HCT116 (cell line): ENCODE measurements at regions not wholly inside any gene's neighbourhood (a gene's known extent, or its start where the extent isn't known, plus 50 kb on each side); places are given as distances from the start of the nearest gene placed in this dataset.

Experiments
- ATAC-seq: fragments of 200-7000 bp; cut with Tn5 transposase; 2 replicates; pipeline ENCODE4 v1.9.1; 2020; ENCODE audit warnings: mild to moderate bottlenecking, moderate library complexity
- BruUV-seq: library from RNA; stranded (reverse); fragments of 400-500 nt; replicated peaks from 2 replicates; lab custom pipeline; 2021; lab: Mats Ljungman, UMichigan
- CTCF ChIA-PET: fragments of 300-600 bp; sonication (Branson Sonifier 250); formaldehyde crosslinking; loops from one replicate; lab custom pipeline; 2021; ENCODE audit warnings: antibody characterized with exemption; lab: Charles Lee
- POLR2A ChIA-PET: fragments of 300-600, 350-600 bp; sonication (Branson Sonifier 250); formaldehyde crosslinking; loops from one replicate; lab custom pipeline; 2021; ENCODE audit warnings: antibody characterized with exemption; lab: Charles Lee
- RAD21 ChIA-PET, 2 experiments: fragments of 300-600 bp; sonication (Branson Sonifier 250); formaldehyde crosslinking; loops; one replicate each; lab custom pipeline; 2023; ENCODE audit warnings: low total read pairs in 2 of 2; ENCODE audit not compliant: uncharacterized antibody in 2 of 2, unreplicated experiment in 2 of 2, low non-redundant PET in 1 of 2; lab: Charles Lee
- DNase-seq: peaks from one replicate; pipeline ENCODE4 v3.0.0-alpha.2; 2010; ENCODE audit warnings: low read depth, low spot score
- H2AFZ ChIP-seq: fragments of 200-600 bp; shearing (Covaris generic), sonication (generic); 2 replicates; pipeline ENCODE4 v1.6.1; 2017; ENCODE audit warnings: low read depth, mixed run types, mixed read lengths, antibody characterized with exemption, low read length; ENCODE audit not compliant: poor library complexity, severe bottlenecking
- H3K27ac ChIP-seq: 2 replicates; pipeline ENCODE4 v1.5.1; 2012; ENCODE audit warnings: low read depth, low read length
- H3K27me3 ChIP-seq: fragments of 200-600 bp; sonication (generic); 2 replicates; pipeline ENCODE4 v1.6.1; 2016; ENCODE audit warnings: mixed run types, low read length, mixed read lengths; ENCODE audit not compliant: insufficient read depth
- H3K36me3 ChIP-seq, 2 experiments: fragments of 200-500 bp in 1 of 2; fragments of 200-600 bp in 1 of 2; sonication (Bioruptor generic) in 1 of 2; sonication (generic) in 1 of 2; 2 replicates each; pipeline versions ENCODE4 v1.5.1 to v1.6.1; 2014 to 2016; ENCODE audit warnings: low read length in 2 of 2, inconsistent platforms in 1 of 2, mixed read lengths in 1 of 2, mixed run types in 1 of 2; ENCODE audit not compliant: insufficient read depth in 2 of 2, control insufficient read depth in 1 of 2
- H3K4me1 ChIP-seq, 2 experiments: fragments of 200-600 bp in 1 of 2; sonication (generic) in 1 of 2; 2 replicates each; pipeline versions ENCODE4 v1.5.1 to v1.6.1; 2012 to 2017; ENCODE audit warnings: low read length in 2 of 2, inconsistent platforms in 1 of 2, mild to moderate bottlenecking in 1 of 2, mixed read lengths in 1 of 2, mixed run types in 1 of 2, moderate library complexity in 1 of 2; ENCODE audit not compliant: insufficient read depth in 2 of 2, control insufficient read depth in 1 of 2
- H3K4me2 ChIP-seq: fragments of 200-600 bp; sonication (generic); 2 replicates; pipeline ENCODE4 v1.6.1; 2017; ENCODE audit warnings: mixed run types, low read length, mixed read lengths
- H3K4me3 ChIP-seq, 2 experiments: fragments of 200-600 bp in 1 of 2; sonication (generic) in 1 of 2; replicated peaks in 1 of 2; 2 replicates each; pipeline ENCODE4 v1.5.1; 2011 to 2016; ENCODE audit warnings: low read length in 2 of 2, control low read depth in 1 of 2, low read depth in 1 of 2, mild to moderate bottlenecking in 1 of 2, mixed read lengths in 1 of 2, mixed run types in 1 of 2
- H3K79me2 ChIP-seq: fragments of 200-600 bp; sonication (generic); 2 replicates; pipeline ENCODE4 v1.6.1; 2017; ENCODE audit warnings: mild to moderate bottlenecking, mixed run types, low read length, moderate library complexity, mixed read lengths; ENCODE audit not compliant: insufficient read depth
- H3K9ac ChIP-seq: fragments of 200-600 bp; sonication (generic); 2 replicates; pipeline ENCODE4 v1.6.1; 2016; ENCODE audit warnings: low read length, mixed read lengths
- H3K9me2 ChIP-seq: fragments of 200-600 bp; sonication (generic), shearing (Covaris generic); 2 replicates; pipeline ENCODE4 v1.6.1; 2017; ENCODE audit warnings: mixed run types, mild to moderate bottlenecking, moderate library complexity; ENCODE audit not compliant: insufficient read depth
- H3K9me3 ChIP-seq, 2 experiments: fragments of 200-500 bp in 1 of 2; fragments of 200-600 bp in 1 of 2; sonication (Bioruptor generic) in 1 of 2; sonication (generic) in 1 of 2; 2 replicates each; pipeline ENCODE4 v1.6.1; 2014 to 2017; ENCODE audit warnings: low read length in 2 of 2, mixed read lengths in 2 of 2, inconsistent platforms in 1 of 2, low read depth in 1 of 2, mild to moderate bottlenecking in 1 of 2, mixed run types in 1 of 2, moderate library complexity in 1 of 2; ENCODE audit not compliant: control insufficient read depth in 1 of 2, insufficient read depth in 1 of 2
- H4K20me1 ChIP-seq: fragments of 200-600 bp; sonication (generic), shearing (Covaris generic); 2 replicates; pipeline ENCODE4 v1.6.1; 2017; ENCODE audit warnings: mixed run types, mild to moderate bottlenecking, moderate library complexity; ENCODE audit not compliant: insufficient read depth
- CBX3 ChIP-seq: IDR thresholded peaks from 2 replicates; pipeline ENCODE4 v1.6.1; 2012; ENCODE audit warnings: low read depth
- CEBPB ChIP-seq: IDR thresholded peaks from 2 replicates; pipeline ENCODE4 v1.6.1; 2012; ENCODE audit warnings: low read depth
- ELF1 ChIP-seq: IDR thresholded peaks from 2 replicates; pipeline ENCODE4 v1.6.1; 2012; ENCODE audit warnings: low read depth, borderline replicate concordance
- EZH2 ChIP-seq: fragments of 200-600 bp; sonication (generic); IDR thresholded peaks from 2 replicates; pipeline ENCODE4 v1.6.1; 2017; ENCODE audit warnings: antibody characterized with exemption, mixed run types
- FOSL1 ChIP-seq: IDR thresholded peaks from 2 replicates; pipeline ENCODE4 v1.6.1; 2012; ENCODE audit warnings: low read depth
- JUND ChIP-seq: IDR thresholded peaks from 2 replicates; pipeline ENCODE4 v1.6.1; 2012
- POLR2A ChIP-seq: IDR thresholded peaks from 2 replicates; pipeline ENCODE4 v1.7.0; 2011; ENCODE audit warnings: borderline replicate concordance; ENCODE audit not compliant: insufficient read depth, insufficient read length; ENCODE audit errors: extremely low read depth
- POLR2AphosphoS5 ChIP-seq: IDR thresholded peaks from 2 replicates; pipeline ENCODE4 v1.6.1; 2011; ENCODE audit warnings: mild to moderate bottlenecking, low read depth, low read length, moderate library complexity
- RAD21 ChIP-seq: IDR thresholded peaks from 2 replicates; pipeline ENCODE4 v1.6.1; 2012; ENCODE audit warnings: low read depth, mild to moderate bottlenecking
- SIN3A ChIP-seq: IDR thresholded peaks from 2 replicates; pipeline ENCODE4 v1.6.1; 2012; ENCODE audit warnings: low read depth
- SP1 ChIP-seq: IDR thresholded peaks from 2 replicates; pipeline ENCODE4 v1.6.1; 2012; ENCODE audit warnings: low read depth
- TCF7L2 ChIP-seq: IDR thresholded peaks from 2 replicates; pipeline ENCODE4 v1.7.0; 2011; ENCODE audit warnings: borderline replicate concordance, inconsistent platforms; ENCODE audit not compliant: insufficient read depth, insufficient read length; ENCODE audit errors: extremely low read depth
- ZFX ChIP-seq: fragments of 450-650 bp; IDR thresholded peaks from 2 replicates; pipeline ENCODE4 v1.6.1; 2017
- ZNF274 ChIP-seq: fragments of 200-500 bp; sonication (Bioruptor generic); IDR thresholded peaks from 2 replicates; pipeline ENCODE4 v1.6.1; 2014; ENCODE audit warnings: mild to moderate bottlenecking, low read depth, low read length, inconsistent platforms
- intact Hi-C: fragments of 100-400 bp; cut with micrococcal nuclease; formaldehyde crosslinking; loops from 2 replicates; pipeline ENCODE4 v1.10.0; 2022
- TF ChIP-seq, protein P1 (sequence below): IDR thresholded peaks from 2 replicates; pipeline ENCODE4 v1.6.1; 2011; ENCODE audit warnings: mild to moderate bottlenecking, low read length, moderate library complexity; ENCODE audit not compliant: insufficient replicate concordance; ENCODE audit errors: extremely low read depth
- TF ChIP-seq, protein P2 (sequence below): IDR thresholded peaks from 2 replicates; pipeline ENCODE4 v1.6.1; 2012
- TF ChIP-seq, protein P3 (sequence below), 3 experiments: fragments of 200-600 bp in 1 of 3; sonication (generic) in 1 of 3; IDR thresholded peaks in 2 of 3; conservative IDR thresholded peaks in 1 of 3; 2 replicates each; pipeline ENCODE4 v1.5.1; 2012 to 2017; ENCODE audit warnings: low read depth in 2 of 3, low read length in 2 of 3, antibody characterized with exemption in 1 of 3, borderline replicate concordance in 1 of 3, control low read depth in 1 of 3, mild to moderate bottlenecking in 1 of 3, mixed read lengths in 1 of 3, mixed run types in 1 of 3, moderate library complexity in 1 of 3; ENCODE audit not compliant: insufficient read depth in 1 of 3
- TF ChIP-seq, protein P4 (sequence below): IDR thresholded peaks from 2 replicates; pipeline ENCODE4 v1.6.1; 2012; ENCODE audit warnings: low read depth
- TF ChIP-seq, protein P5 (sequence below): IDR thresholded peaks from 2 replicates; pipeline ENCODE4 v1.6.1; 2012

DNA sequence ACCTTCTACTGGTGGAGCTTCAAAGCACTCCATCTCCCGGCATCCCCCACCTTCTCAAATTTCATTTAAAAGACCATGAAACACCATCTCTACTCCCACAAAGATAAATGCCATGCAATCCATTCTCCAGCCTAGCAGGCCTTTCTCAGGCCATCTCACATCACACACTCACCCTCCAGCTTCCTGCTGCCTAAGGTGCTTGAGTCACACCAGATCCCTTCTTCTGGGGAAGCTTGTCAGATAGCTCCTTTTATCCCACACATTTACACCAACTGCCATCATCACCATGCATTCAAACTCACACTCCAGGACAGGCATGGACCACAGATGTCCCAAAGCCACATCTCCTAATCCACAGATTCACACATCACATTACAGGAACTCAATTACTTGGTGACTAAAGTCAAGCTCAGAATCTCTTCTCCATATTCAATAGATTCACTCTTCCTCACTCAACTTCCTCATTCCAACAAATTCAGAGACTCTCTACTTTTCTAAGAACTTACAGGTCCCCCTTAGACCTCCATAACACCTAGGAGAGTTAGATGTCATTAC, 292.5 kb downstream of the TNS1 start:
- BruUV-seq: no TSS peak
- POLR2A ChIA-PET: no interaction called here
- Histone ChIP-seq H3K9ac (no peak overlapping the region), H3K27ac (no peak overlapping the region), H3K36me3 (no peaks in the 10 kb centered on the region)
- TF ChIP-seq, protein P1, sequence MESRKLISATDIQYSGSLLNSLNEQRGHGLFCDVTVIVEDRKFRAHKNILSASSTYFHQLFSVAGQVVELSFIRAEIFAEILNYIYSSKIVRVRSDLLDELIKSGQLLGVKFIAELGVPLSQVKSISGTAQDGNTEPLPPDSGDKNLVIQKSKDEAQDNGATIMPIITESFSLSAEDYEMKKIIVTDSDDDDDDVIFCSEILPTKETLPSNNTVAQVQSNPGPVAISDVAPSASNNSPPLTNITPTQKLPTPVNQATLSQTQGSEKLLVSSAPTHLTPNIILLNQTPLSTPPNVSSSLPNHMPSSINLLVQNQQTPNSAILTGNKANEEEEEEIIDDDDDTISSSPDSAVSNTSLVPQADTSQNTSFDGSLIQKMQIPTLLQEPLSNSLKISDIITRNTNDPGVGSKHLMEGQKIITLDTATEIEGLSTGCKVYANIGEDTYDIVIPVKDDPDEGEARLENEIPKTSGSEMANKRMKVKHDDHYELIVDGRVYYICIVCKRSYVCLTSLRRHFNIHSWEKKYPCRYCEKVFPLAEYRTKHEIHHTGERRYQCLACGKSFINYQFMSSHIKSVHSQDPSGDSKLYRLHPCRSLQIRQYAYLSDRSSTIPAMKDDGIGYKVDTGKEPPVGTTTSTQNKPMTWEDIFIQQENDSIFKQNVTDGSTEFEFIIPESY: no peak
- TF ChIP-seq POLR2A: no peak
- TF ChIP-seq CEBPB: no peak
- TF ChIP-seq, protein P2, sequence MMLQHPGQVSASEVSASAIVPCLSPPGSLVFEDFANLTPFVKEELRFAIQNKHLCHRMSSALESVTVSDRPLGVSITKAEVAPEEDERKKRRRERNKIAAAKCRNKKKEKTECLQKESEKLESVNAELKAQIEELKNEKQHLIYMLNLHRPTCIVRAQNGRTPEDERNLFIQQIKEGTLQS: no peak
- TF ChIP-seq, protein P3, sequence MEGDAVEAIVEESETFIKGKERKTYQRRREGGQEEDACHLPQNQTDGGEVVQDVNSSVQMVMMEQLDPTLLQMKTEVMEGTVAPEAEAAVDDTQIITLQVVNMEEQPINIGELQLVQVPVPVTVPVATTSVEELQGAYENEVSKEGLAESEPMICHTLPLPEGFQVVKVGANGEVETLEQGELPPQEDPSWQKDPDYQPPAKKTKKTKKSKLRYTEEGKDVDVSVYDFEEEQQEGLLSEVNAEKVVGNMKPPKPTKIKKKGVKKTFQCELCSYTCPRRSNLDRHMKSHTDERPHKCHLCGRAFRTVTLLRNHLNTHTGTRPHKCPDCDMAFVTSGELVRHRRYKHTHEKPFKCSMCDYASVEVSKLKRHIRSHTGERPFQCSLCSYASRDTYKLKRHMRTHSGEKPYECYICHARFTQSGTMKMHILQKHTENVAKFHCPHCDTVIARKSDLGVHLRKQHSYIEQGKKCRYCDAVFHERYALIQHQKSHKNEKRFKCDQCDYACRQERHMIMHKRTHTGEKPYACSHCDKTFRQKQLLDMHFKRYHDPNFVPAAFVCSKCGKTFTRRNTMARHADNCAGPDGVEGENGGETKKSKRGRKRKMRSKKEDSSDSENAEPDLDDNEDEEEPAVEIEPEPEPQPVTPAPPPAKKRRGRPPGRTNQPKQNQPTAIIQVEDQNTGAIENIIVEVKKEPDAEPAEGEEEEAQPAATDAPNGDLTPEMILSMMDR (IDR thresholded peaks at IDR 0.05 in 2 of 3, conservative IDR thresholded peaks at IDR 0.05 in 1 of 3; ENCODE audit: borderline replicate concordance in 1 of 3, insufficient read depth in 1 of 3, low read depth in 2 of 3, low read length in 2 of 3): no peak
- no peak for TF ChIP-seq FOSL1
- TF ChIP-seq SP1: no peak
- no peak for TF ChIP-seq ZFX
- no peak for TF ChIP-seq POLR2AphosphoS5
- TF ChIP-seq EZH2: no peak
- TF ChIP-seq, protein P4, sequence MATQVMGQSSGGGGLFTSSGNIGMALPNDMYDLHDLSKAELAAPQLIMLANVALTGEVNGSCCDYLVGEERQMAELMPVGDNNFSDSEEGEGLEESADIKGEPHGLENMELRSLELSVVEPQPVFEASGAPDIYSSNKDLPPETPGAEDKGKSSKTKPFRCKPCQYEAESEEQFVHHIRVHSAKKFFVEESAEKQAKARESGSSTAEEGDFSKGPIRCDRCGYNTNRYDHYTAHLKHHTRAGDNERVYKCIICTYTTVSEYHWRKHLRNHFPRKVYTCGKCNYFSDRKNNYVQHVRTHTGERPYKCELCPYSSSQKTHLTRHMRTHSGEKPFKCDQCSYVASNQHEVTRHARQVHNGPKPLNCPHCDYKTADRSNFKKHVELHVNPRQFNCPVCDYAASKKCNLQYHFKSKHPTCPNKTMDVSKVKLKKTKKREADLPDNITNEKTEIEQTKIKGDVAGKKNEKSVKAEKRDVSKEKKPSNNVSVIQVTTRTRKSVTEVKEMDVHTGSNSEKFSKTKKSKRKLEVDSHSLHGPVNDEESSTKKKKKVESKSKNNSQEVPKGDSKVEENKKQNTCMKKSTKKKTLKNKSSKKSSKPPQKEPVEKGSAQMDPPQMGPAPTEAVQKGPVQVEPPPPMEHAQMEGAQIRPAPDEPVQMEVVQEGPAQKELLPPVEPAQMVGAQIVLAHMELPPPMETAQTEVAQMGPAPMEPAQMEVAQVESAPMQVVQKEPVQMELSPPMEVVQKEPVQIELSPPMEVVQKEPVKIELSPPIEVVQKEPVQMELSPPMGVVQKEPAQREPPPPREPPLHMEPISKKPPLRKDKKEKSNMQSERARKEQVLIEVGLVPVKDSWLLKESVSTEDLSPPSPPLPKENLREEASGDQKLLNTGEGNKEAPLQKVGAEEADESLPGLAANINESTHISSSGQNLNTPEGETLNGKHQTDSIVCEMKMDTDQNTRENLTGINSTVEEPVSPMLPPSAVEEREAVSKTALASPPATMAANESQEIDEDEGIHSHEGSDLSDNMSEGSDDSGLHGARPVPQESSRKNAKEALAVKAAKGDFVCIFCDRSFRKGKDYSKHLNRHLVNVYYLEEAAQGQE: no peak
- no peak for TF ChIP-seq RAD21
- TF ChIP-seq ELF1: no peak
- no peak for TF ChIP-seq ZNF274
- no peak for TF ChIP-seq SIN3A
- TF ChIP-seq, protein P5, sequence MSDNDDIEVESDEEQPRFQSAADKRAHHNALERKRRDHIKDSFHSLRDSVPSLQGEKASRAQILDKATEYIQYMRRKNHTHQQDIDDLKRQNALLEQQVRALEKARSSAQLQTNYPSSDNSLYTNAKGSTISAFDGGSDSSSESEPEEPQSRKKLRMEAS: no peak
- no peak for TF ChIP-seq TCF7L2
- no peak for TF ChIP-seq JUND
- TF ChIP-seq CBX3: no peak
- TF ChIP-seq, all 23 proteins: peak for 0
- ChIA-PET RAD21 (no interaction called here), CTCF (interaction anchor here (2.0 kb wide), 1 partner anchor 60 kb away, joined by 11 read pairs; no protein-coding TSS in a partner anchor)
- Histone ChIP-seq H2AFZ (no peak overlapping the region), H4K20me1 (no peaks in the 10 kb centered on the region), H3K27me3 (peaks cover 60% of the 10 kb centered on the region), H3K9me2 (no peaks in the 10 kb centered on the region), H3K79me2 (no peaks in the 10 kb centered on the region), H3K4me3 (no peak overlapping the region), H3K4me2 (no peak overlapping the region), H3K9me3 (no peaks in the 10 kb centered on the region), H3K4me1 (no peaks in the 10 kb centered on the region)
- intact Hi-C loops: loop anchor here (5.0 kb wide), 4 partner anchors 548 to 1193 kb away; partner anchors contain the start of gene IGFBP5
- DNase-seq (no peak), ATAC-seq (no peak)
